Nucleus accumbens (tissue), 56 donors: ENCODE measurements at regions not wholly inside any gene's neighbourhood (a gene's known extent, or its start where the extent isn't known, plus 50 kb on each side); places are given as distances from the start of the nearest gene placed in this dataset.
"Not testable (repeated sequence)": the region's sequence is repeated elsewhere in the genome, so short reads cannot be mapped to it uniquely, and the experiment has no call there.

Experiments used
- DNase-seq, 56 donors: peaks; one replicate each; lab custom pipeline; 2025; lab: John Stamatoyannopoulos, UW

- peak in 4 of 56 donors; percentile 1 to 30 (median 2) for DNase-seq
Measured at GRCh38 chr16:72467157-72467759, 295.3 kb upstream of the PMFBP1 start.

- peak in 1 of 56 donors; percentile 10 for DNase-seq
Measured at GRCh38 chr16:72464597-72465368, 292.8 kb upstream of the PMFBP1 start.

- no peak for DNase-seq
Measured at GRCh38 chr16:72464052-72464451, 292.1 kb upstream of the PMFBP1 start.

- DNase-seq, result no peak
Measured at GRCh38 chr16:72458035-72458434, 286.1 kb upstream of the PMFBP1 start.

GRCh38 chr16:72457243-72457940 lies 285.4 kb upstream of the PMFBP1 start:
- DNase-seq, result no peak

- DNase-seq, result no peak
Measured at GRCh38 chr16:72455743-72456659, 284.0 kb upstream of the PMFBP1 start.

GRCh38 chr16:72453856-72454255 lies 281.9 kb upstream of the PMFBP1 start:
- not testable (repeated sequence) for DNase-seq

GRCh38 chr16:72444696-72445095 lies 272.7 kb upstream of the PMFBP1 start:
- no peak for DNase-seq

- DNase-seq, result no peak
Measured at GRCh38 chr16:72443809-72444208, 271.9 kb upstream of the PMFBP1 start.

- DNase-seq, result no peak
Measured at GRCh38 chr16:72442385-72443158, 270.6 kb upstream of the PMFBP1 start.

- DNase-seq, result no peak
Measured at GRCh38 chr16:72437891-72438290, 265.9 kb upstream of the PMFBP1 start.

GRCh38 chr16:72434159-72434558 lies 262.2 kb upstream of the PMFBP1 start:
- no peak for DNase-seq

GRCh38 chr16:72430121-72430520 lies 258.2 kb upstream of the PMFBP1 start:
- DNase-seq, result no peak

- DNase-seq, result peak in 33 of 56 donors; percentile 3 to 73 (median 15)
Measured at GRCh38 chr16:72429671-72430081, 257.7 kb upstream of the PMFBP1 start.

GRCh38 chr16:72428681-72429376 lies 256.9 kb upstream of the PMFBP1 start:
- DNase-seq, result peak in 51 of 56 donors; percentile 3 to 89 (median 70)

- DNase-seq, result peak in 38 of 56 donors; percentile 2 to 64 (median 22)
Measured at GRCh38 chr16:72427783-72428331, 255.9 kb upstream of the PMFBP1 start.

GRCh38 chr16:72427051-72427782 lies 255.3 kb upstream of the PMFBP1 start:
- DNase-seq, result peak in 49 of 56 donors; percentile 8 to 90 (median 52)

- peak in 14 of 56 donors; percentile 5 to 73 (median 31) for DNase-seq
Measured at GRCh38 chr16:72426386-72426785, 254.4 kb upstream of the PMFBP1 start.
